HG03095 (cell line): ENCODE measurements at regions not wholly inside any gene's neighbourhood (a gene's known extent, or its start where the extent isn't known, plus 50 kb on each side); places are given as distances from the start of the nearest gene placed in this dataset.

Source experiments
- ATAC-seq: cut with Tn5 transposase; IDR thresholded peaks from one replicate; pipeline ENCODE4 v1.9.1; 2021; ENCODE audit warnings: moderate library complexity; ENCODE audit not compliant: unreplicated experiment

DNA sequence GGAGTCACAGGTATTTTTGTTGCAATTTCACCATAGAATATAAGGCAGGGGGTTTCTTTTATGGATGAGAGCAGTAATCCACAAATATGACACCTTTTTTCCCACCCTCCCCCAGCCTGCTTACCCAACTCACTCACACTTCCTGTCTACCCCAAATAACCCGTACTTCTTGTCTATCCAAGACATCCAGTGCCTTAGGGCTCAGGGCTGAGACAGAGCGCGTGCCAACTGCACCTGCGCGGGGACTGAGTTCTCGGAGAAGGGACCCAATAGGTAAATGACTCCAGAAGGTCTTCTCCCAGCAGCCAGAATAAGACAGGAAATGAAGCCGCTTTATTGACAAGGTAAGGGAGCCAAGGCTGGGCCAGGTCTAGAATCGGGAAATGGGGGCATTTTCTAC, 369.1 kb downstream of the SIPA1L2 start:
- no peak for ATAC-seq

DNA sequence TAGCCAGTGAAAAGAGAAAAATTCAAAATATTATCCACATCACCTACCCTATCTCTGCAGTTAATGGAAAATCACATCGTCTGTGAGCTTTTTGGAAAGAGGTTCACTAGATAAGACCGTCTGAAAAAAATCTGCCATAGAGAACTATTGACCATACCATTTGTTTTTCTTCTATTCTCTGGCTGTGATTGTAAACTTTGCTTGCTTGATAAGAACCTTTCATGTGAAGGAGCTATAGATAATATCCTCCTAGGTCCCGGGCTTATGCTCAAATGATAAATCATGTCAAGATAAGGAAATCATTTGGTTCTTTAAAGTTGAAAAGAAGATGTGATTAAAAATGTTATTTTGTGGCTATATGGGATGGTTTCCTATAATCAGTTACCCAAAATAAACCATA, 369.9 kb downstream of the SIPA1L2 start:
- no peak for ATAC-seq

DNA sequence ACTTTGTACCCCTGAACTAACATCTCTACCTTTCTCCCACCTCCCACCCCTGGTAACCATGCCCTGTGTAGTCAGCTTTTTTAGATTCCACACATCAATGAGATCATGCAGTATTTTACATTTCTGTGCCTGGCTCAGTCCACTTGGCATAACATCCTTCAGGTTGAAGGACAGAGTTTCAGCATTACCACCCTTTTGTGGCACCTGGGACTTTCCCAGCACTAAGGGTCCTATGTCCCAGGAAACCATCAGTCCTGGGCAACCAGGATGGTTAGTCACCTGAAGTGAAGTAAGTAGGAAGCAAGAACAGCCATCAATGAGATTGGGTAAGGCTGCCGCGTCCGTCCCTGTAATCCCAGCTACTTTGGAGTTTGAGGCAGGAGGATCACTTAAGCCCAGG, 370.6 kb downstream of the SIPA1L2 start:
- ATAC-seq = no peak

DNA sequence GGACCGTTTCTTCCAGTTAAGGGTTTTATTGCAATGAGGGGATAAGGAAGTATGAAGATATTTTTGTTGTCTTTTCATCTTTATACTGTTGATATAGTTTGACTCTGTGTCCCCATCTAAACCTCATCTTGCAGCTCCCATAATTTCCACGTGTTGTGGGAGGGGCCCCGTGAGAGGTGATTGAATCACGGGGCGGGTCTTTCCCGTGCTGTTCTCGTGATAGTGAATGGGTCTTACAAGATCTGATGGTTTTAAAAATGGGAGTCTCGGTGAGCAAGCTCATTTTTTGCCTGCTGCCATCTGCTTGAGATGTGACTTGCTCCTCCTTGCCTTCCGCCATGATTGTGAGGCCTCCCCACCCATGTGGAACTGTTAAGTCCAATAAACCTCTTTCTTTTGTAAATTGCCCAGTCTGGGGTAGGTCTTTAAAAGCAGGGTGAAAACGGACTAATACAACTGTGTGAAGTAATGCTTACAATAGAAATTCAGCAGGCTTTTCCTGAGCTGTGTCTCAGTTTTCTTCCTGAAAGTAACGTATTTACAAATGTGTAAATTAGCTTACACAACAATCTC, 377.3 kb downstream of the SIPA1L2 start:
- ATAC-seq = no peak

DNA sequence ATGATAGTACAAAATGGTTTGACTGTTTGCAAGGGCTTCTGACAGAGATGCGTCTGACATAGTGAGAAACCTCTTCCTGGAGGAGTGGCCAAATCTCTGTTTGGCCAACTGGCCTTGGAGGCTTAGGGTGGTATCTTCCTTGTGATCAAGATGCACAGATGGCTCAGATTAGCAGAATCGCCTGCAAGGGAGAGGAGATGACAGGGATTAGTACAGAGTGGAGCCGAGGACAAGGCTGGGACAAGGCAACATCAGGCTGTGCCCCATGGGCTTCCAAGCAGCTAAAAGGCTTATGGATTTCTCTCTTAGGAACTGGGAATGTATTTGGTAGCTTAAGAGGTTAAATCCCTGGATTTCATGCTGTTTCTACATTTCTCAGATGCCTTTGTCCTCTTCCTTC, 379.1 kb downstream of the SIPA1L2 start:
- no peak for ATAC-seq

DNA sequence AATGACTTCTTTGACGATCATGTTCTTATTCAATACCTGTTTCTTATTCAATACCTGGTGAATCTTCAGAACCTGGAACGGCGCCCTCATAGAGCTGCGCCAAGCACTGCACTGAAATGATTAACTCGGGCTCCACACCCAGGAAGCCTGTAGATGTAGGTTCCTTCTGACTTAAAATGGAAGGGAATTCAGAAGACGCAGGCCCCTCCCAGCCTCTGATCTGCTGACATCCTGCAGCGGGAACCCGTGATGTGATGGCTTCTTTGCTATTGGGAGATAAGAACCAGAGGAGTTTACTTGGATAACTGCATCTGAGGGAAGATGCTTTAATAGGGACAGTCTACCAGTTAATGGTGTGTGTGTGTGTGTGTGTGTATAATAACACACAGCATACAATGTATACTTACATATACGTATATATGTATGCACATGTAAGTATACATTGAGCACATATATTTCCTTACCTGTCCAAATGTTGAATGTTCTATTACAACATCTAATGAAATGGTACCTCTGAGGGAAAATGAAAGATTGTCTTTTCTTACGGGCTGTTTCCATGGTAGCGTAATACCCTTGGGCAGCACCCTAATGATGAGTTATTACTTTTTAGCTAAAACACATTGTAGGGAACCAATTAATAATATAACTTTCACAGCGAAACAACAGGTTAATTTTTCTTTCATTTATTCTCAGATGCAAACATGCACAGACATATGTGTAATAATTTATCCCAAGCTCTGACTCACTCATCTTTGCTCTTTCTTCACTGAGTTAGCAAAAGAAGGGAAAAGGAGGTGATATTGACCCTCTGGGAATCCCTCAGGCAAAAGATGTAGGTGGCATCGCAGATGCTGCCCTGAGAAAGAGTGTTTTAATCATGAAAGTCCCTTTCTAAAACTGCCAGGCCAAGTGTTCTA, 379.8 kb downstream of the SIPA1L2 start:
- no peak for ATAC-seq

DNA sequence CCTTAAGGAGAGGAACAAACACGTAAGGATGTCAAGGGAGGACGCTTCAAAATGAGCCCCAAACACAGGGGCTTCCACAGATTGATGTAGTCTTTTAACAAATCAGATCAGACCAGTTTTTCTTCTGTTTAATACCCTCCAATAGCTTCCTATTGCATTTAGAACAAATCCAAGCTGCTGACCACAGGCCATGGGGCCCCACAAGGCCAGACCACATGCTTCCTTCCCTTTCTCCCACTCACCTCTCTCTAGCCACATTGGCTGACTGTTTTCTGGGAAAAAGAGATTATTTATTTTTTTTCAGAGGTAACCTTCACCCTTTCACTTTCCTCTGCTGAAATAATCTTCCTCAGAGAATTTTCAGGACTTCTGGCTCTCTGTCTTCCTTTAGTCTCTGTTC, 380.6 kb downstream of the SIPA1L2 start:
- ATAC-seq = no peak

DNA sequence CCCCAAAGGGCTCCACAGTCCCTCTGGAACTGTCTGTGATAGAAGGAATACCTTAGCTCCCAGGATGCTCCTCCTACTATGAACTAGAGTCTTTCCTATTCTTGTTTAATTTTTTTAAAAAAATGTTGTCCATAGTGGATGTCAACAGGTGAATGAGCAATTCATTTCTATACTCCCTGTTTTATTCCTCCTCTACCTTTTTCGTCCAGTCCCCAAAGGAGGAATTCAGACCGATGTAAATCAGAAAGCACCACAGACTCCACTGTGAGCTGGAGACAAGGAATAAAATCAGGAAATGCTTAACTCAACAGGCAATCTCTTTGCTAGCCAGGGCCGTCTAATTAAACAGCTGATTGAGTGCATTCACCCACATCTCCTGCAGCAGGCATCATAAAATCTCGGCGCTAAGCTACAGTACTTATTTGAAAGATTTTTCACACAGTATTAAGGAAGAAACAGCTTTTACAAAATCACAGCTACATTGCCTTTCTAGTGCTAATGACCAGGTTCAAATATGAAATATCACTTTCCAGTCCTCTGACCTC, 381.6 kb downstream of the SIPA1L2 start:
- ATAC-seq = no peak

DNA sequence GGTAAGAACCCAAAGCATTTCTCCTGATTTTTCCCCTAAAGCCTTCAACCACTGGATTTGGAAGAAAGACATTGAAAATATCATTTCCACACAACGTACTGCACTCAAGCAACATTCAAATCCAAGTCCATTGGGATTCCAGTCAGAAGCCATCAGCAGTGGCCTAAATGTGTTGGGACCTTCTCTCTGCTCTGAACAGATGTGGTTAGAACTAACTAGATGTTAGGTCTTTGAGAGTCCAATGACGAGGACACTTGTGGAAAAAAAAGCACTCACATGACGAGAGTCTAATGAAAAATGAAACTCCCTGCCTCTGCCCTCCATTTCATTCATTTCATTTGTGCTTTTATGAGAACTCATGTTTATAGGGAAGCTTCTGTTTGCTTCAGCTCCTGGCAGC, 382.3 kb downstream of the SIPA1L2 start:
- no peak for ATAC-seq

DNA sequence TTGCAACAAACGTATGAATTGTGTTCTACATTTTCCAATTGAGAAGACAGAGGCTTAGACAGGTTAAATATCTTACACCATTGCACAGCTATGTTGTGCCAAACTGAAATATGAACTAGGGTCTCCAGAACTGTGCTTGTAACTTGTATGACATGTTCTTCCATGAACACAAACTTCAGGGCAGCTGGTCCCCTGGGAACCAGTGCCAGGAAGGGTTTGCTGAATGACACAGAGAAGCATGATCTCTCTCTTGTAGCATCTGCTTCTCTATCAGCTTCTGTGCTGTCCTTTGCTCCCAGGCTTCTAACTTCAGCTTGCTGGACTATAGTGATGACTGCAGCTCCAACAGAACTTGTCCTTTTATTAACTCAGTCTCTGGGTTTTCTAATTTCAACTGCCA, 385.5 kb downstream of the SIPA1L2 start:
- ATAC-seq = no peak

DNA sequence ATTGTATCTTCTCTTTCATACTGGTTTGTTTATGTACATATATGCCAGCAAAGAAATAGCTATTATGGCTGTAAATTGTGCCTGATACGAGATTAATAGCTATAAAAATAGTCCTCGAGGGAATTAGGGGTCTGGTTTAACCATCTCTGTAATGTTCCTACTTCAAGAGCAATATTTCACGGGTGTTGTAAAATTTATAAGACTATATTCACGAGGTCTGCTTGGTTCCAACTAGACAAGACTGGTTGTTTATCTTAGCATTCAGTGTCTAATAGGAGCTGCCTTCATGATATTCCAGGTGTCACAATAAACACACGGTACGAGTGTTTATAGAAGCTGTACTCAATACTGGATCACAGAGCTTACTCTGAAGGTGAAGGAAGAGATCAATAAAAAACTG, 389.9 kb downstream of the SIPA1L2 start:
- no peak for ATAC-seq

DNA sequence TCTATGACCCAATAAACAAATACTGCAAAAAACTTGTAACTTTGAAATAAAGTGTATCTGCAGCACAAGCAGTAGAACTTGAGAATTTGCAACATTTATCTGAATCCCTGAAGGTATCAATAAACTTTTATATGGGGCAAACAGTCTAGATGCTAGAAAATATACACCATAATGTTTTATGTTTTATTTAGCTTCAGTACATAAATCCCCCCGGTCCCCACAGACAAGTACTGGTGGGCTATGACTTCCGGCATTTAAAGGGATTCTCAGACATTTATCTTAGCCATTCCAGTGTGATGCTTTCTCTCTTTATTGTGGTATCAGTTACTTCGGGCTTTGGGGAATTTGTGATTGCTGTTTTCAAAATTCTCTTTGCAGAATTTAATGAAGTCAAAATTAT, 390.4 kb downstream of the SIPA1L2 start:
- ATAC-seq = no peak

DNA sequence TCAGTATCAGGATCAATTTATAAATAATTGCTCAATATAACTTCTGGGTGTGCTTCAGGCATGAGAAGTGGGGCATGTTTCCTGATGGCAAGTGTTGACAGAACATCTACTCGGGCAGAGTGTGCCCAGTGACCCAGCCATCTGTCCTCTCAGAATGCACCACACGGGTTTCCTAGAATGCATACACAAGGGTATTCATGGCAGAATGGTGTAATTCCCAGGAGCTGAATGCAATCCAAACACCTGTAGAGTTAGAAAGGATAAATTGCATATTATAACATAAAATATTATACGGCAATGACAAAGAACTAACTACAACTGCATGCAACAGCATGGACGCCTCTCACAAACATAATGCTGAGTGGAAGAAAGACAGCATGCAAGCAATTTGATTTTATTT, 391.9 kb downstream of the SIPA1L2 start:
- ATAC-seq = no peak

DNA sequence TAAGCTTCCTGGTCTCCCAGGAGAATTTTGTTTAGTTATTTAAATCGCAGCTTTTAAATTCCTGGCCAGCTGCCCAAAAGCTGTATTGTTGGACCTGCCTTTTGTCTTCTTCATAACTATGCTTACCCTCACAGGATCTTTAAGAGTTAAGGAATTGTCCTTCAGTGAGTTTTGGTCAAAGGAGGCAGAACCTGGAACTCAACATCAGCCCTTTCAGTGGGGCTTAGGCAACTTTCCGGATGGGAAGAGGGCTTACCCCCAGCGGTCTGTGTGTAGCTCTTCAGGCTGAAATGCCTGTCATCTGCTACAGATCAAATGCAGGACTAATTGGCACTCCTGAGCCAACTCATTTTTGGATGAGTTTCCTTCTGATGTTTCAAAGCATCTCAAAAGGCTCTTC, 402.6 kb downstream of the SIPA1L2 start:
- ATAC-seq = no peak

DNA sequence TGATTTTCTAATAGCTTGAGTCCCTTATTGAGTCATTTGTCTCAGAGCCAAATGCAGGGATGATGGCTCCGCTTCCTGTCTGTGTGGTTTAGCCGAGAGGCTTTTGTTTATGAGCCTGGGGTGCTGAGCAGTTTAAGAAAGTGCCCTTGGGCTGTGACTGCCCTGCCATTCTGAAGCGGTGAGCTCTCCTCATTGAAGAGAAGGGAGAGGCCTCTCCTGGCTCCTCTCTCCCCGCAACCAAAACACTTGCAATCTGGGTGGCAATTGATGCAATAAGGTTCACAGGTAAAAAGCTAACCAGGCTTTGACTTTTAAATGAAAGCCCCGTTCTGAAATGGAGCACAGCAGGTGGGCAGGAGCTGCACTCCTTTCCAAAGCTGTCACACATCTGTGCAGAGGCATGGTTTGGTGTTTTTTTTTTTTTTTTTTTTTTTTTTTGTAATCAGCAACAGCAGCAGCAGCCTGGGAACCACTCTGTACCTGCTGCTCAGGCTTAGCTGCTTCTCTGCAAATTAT, 403.7 kb downstream of the SIPA1L2 start:
- no peak for ATAC-seq

DNA sequence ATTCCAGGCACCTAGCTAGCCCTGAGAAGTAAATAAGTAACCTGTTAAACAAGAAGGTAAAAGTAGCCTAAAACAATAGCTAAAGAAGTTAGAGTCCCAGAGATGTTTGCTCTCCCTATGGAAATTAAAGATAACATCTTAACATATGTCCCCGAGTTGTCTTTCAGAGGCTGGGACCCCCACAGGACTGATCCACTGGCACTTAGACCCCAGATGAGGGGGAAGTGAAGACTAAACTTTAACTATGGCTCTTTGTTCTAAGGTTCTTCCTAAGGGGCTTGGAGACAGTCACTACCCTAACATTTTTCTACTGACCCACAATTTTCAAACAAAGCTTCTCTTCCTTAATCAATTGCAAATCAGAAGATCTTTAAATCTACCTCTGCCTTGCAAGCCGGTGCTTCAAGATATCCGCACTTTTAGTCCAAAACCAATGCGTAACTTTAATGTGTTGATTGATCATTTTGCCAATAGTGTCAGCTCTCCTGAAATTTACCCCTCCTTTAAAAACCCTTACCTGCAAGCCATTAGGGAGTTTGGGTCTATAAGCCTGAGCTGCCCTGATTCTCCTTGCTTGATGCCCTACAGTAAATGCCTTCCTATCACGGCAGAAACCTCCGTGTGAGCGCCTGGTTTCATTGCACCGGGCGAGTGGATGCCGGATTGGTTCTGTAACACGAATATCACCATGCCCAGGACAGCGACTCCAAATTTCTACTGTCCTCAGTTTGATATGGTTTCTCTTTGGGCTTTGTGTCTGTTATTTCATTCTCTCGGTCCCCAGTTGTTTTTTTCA, 404.4 kb downstream of the SIPA1L2 start:
- no peak for ATAC-seq

DNA sequence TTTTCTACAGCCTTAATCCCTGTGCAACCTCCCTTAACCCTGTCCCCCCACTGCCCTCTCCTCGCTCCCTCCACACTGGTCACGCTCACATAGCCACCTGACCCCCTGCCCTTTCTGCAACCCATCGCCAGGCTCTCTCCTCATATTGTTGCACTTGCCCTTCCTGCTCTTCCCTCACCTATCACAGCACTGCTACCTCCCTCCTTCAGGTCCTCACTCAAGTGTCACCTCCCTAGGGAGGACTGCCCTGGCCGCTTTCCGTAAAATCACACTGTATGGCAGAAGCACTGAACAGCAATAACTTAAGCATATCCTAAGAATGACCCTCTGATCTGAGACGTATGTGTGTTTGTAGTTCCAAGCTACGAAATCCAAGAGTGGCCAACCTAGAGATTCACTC, 406.0 kb downstream of the SIPA1L2 start:
- no peak for ATAC-seq

DNA sequence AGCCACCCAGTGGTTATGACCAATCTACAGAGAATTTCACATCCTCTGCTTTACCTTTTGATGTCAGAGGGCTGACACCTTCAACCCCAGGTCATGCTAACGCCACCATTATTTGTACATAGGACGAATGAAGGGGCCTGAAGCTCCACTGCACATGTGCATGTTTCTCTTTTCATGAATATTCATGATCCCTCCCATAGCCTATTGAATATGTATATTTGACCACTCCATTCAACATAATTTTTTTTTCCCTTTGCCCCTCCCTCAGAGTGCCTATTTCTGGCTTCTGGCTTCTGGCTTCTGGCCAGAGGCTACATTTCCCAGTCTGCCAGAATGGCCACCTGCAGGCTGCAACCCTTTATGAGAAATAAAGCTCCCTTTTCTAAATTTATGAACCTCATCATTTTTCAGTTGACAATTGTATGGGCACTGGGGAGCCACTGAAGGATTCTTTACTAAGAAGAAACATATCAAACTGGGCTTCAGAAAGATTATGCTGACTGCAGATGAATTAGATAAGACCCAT, 406.7 kb downstream of the SIPA1L2 start:
- no peak for ATAC-seq

DNA sequence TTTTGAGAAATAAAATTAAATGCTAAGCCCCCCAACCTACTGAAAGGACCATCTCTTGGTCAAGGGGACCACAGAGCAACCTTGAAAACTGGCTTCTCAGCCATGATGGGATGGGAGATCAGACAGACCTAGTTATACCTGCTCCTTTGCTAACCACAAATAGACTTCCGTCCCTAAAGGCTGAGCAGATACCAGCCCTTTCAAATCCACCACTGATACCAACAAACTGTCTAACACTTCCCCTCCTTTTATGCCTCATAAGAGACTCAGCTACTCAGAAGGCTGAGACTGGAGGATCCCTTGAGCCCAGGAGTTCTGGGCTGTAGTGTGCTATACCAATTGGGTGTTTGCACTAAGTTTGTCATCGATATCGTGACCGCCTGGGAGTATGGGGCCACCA, 407.3 kb downstream of the SIPA1L2 start:
- no peak for ATAC-seq

DNA sequence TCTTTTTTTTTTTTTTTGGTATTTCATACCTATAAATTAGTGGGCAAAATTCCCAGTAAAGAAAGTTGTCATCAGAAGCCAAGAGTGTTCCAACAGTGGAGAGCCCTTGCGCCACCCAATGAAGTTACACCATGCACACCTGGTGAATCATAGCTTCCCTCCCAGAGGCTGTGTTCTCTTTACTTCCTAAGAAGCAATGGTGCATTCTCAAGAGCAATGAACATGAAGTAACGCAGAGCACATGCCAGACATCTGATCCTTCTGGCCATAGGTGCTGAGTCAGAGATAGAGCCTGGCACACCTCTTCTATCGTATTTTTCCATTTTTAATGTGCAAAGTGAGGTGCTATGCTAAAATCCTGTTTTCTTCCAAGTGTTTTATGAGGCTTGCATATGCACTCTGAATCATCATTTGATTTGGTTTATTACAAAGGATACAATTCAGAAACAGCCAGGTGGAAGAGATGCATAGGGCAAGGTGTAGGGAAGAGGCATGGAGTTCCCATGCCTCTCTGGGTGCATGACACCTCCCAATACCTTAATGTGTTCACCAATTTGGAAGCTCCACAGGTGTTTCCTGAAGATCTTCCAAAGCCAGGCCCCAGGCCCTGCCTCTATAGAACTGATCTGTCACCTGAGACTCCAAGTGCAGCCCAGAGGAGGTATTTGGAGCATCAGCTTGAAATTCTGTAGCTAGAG, 408.0 kb downstream of the SIPA1L2 start:
- no peak for ATAC-seq
